Common myeloid progenitor, CD34-positive (primary cell): ENCODE measurements at regions not wholly inside any gene's neighbourhood (a gene's known extent, or its start where the extent isn't known, plus 50 kb on each side); places are given as distances from the start of the nearest gene placed in this dataset.

Source experiments
- CTCF ChIA-PET: fragments of 350-600 bp; sonication (Branson Sonifier 250); formaldehyde crosslinking; loops from one replicate; lab custom pipeline; 2021; ENCODE audit warnings: antibody characterized with exemption; lab: Charles Lee
- POLR2A ChIA-PET: fragments of 350-600 bp; sonication (Branson Sonifier 250); formaldehyde crosslinking; loops from one replicate; lab custom pipeline; 2021; ENCODE audit warnings: antibody characterized with exemption; lab: Charles Lee
- DNase-seq, 3 donors: peaks; one replicate each; pipeline versions ENCODE4 v3.0.0 to v3.0.0-alpha.2; 2013
- H3K27ac ChIP-seq, 2 experiments: 1 replicate in 1 of 2; 2 replicates in 1 of 2; pipeline ENCODE4 v1.7.0; 2013; ENCODE audit warnings: inconsistent platforms in 2 of 2, low read length in 2 of 2, mild to moderate bottlenecking in 2 of 2, low read depth in 1 of 2, moderate library complexity in 1 of 2; ENCODE audit not compliant: severe bottlenecking in 2 of 2, insufficient read depth in 1 of 2, poor library complexity in 1 of 2
- H3K27me3 ChIP-seq, 5 experiments: replicated peaks in 2 of 5; 1 replicate in 3 of 5; 2 replicates in 2 of 5; pipeline versions ENCODE4 v1.6.1 to v1.7.0; 2013; ENCODE audit warnings: low read length in 4 of 5, mild to moderate bottlenecking in 2 of 5, moderate library complexity in 2 of 5, inconsistent platforms in 1 of 5; ENCODE audit not compliant: insufficient read depth in 5 of 5, control insufficient read depth in 4 of 5
- H3K36me3 ChIP-seq, 4 experiments: 1 replicate in 2 of 4; 2 replicates in 2 of 4; pipeline versions ENCODE4 v1.6.1 to v1.7.0; 2013; ENCODE audit warnings: low read length in 3 of 4, control low read depth in 1 of 4, mild to moderate bottlenecking in 1 of 4; ENCODE audit not compliant: control insufficient read depth in 4 of 4, insufficient read depth in 4 of 4
- H3K4me1 ChIP-seq, 4 experiments: 1 replicate in 3 of 4; 2 replicates in 1 of 4; pipeline versions ENCODE4 v1.6.1 to v1.7.1; 2013; ENCODE audit warnings: low read length in 3 of 4, mild to moderate bottlenecking in 3 of 4, control low read depth in 1 of 4, inconsistent platforms in 1 of 4, moderate library complexity in 1 of 4; ENCODE audit not compliant: control insufficient read depth in 4 of 4, insufficient read depth in 4 of 4; ENCODE audit errors: control extremely low read depth in 1 of 4
- H3K4me3 ChIP-seq, 7 experiments: 1 replicate in 4 of 7; 2 replicates in 3 of 7; pipeline versions ENCODE4 v1.5.1 to v1.7.0; 2013; ENCODE audit warnings: mild to moderate bottlenecking in 7 of 7, low read length in 6 of 7, moderate library complexity in 6 of 7, inconsistent platforms in 2 of 7, low read depth in 2 of 7, control low read depth in 1 of 7; ENCODE audit not compliant: insufficient read depth in 4 of 7, control insufficient read depth in 1 of 7; ENCODE audit errors: extremely low read depth in 1 of 7
- H3K9me3 ChIP-seq, 5 experiments: 1 replicate in 4 of 5; 2 replicates in 1 of 5; pipeline versions ENCODE4 v1.6.1 to v1.7.1; 2013; ENCODE audit warnings: low read length in 4 of 5, mild to moderate bottlenecking in 2 of 5, inconsistent platforms in 1 of 5, low read depth in 1 of 5, moderate library complexity in 1 of 5; ENCODE audit not compliant: control insufficient read depth in 4 of 5, insufficient read depth in 2 of 5; ENCODE audit errors: control extremely low read depth in 1 of 5
- WGBS: methylation state at CpG from one replicate; pipeline ENCODE4 v1.1.5; 2013; ENCODE audit not compliant: insufficient coverage; 5-methylcytosine and 5-hydroxymethylcytosine counted together

DNA sequence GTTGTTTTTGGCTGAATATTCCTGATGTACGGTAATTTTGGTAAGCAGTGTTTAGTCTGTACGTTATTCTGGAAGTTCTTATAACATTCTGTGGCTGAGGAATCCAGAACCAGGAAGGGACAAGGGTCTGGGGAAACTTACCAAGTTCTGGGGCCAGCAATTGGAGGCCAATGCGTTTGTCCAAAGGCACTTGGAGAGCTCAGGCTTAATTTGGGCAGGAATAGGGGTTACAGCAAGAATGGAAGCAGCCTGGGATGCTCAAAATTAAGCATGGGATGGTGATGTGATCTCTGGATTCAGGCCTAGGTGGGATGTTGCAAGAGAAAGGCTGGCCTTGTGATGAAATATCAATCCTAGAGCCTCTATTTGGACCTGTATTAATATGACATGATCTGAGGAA lies 235.2 kb upstream of the NOX3 start:
- no peak overlapping the region for H3K4me3 ChIP-seq
- H3K36me3 ChIP-seq = no peaks in the 10 kb centered on the region
- no peaks in the 10 kb centered on the region for H3K9me3 ChIP-seq
- no peak overlapping the region for H3K27ac ChIP-seq
- DNase-seq = no peak
- no peaks in the 10 kb centered on the region for H3K4me1 ChIP-seq
- ChIA-PET CTCF (no interaction called here), POLR2A (no interaction called here)
- no peaks in the 10 kb centered on the region for H3K27me3 ChIP-seq
- 75% methylated on average over 3 of the region's 3 CpGs for WGBS

DNA sequence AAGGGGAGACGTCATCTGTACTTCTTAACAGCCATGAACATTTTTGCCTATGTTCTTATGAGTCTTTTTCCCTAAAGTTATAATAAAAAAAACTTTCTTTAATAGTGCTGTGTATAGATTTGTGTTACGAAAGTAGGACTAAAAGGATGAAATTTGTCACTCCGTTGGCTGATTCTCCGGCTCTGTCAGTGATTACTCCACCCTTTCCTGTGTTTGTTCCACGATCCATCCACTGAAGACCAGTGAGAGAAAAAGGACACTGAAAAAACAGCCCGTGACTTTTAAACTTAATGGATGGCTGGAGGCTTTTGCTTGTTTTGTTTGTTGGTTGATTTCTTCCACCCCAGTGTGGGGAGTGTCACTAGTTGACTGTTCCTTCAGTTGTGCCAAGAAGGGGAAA lies 232.0 kb upstream of the NOX3 start:
- no peak for DNase-seq
- no peak overlapping the region for H3K27ac ChIP-seq
- no peak overlapping the region for H3K4me3 ChIP-seq
- ChIA-PET CTCF (no interaction called here), POLR2A (no interaction called here)
- H3K27me3 ChIP-seq = no peaks in the 10 kb centered on the region
- H3K9me3 ChIP-seq = no peaks in the 10 kb centered on the region
- no peaks in the 10 kb centered on the region for H3K36me3 ChIP-seq
- peaks cover 0 to 2% (median 0%) of the 10 kb centered on the region in 4 experiments for H3K4me1 ChIP-seq
- 96% methylated on average over 3 of the region's 6 CpGs for WGBS

DNA sequence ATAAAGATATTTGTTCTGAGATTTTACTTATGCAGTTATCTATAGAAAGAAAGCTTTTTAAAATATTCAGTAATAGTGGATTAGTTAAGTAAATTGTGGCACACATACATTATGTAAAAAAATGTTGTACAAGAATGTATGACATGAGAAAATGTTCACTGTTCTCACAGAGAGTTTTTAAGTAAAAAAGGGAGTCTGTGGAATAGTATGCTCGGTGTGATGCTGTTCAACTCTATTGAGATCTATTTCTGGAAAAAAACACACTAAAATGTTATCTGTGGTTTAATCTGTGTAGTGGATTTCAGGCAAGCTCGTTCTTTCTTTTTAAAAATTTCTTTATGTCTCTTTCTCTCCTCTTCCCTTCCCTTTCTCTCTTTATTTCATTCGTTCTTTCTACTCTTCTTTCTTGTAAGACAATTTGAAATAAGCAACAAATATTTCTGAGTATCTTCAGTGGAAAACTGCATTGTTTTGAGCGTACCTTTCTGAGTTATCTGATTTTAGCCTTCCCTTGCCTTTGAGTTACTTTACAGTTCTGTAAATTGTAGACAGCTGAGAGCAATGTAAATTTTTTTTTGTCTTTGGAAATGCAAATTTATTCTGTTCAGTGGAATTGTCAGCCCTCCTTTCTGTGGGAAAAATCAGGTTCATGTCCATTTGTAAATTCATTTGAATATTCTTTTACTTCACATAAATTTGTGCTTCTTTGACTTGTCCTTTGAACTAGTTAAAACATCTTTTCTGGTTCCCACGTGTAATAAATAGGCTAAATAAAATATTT lies 229.0 kb upstream of the NOX3 start:
- Histone ChIP-seq H3K27ac (no peak overlapping the region), H3K27me3 (no peaks in the 10 kb centered on the region), H3K4me1 (peaks cover 0 to 2% (median 0%) of the 10 kb centered on the region in 4 experiments), H3K36me3 (no peaks in the 10 kb centered on the region), H3K4me3 (no peak overlapping the region), H3K9me3 (no peaks in the 10 kb centered on the region)
- CTCF ChIA-PET = no interaction called here
- 48% methylated on average over 2 of the region's 5 CpGs for WGBS
- no peak for DNase-seq
- POLR2A ChIA-PET = no interaction called here

DNA sequence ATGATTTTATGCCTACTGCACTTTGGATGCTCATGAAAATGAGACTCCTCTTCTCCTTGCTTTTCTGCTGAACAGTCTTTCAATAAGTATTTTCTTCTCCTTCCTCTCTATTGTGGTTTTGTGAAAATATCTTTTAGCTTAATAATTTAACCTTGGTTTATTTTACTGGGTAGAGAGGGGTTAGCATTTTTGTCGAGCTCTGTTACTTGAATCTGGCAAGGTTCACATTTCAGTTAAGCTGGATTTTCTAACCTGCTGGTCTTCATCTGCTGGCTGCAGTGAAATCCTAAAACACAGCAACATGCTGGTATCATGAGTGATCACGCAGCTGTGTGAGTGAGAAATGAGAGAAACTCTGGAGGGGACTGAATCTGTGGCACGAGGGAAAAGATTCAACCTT lies 222.7 kb upstream of the NOX3 start:
- ChIA-PET POLR2A (no interaction called here), CTCF (no interaction called here)
- no peak overlapping the region for H3K27ac ChIP-seq
- no peaks in the 10 kb centered on the region for H3K9me3 ChIP-seq
- H3K4me3 ChIP-seq = no peak overlapping the region
- DNase-seq = no peak
- H3K36me3 ChIP-seq = no peaks in the 10 kb centered on the region
- no peaks in the 10 kb centered on the region for H3K4me1 ChIP-seq
- WGBS = 100% methylated on average over 3 of the region's 3 CpGs
- no peaks in the 10 kb centered on the region for H3K27me3 ChIP-seq

DNA sequence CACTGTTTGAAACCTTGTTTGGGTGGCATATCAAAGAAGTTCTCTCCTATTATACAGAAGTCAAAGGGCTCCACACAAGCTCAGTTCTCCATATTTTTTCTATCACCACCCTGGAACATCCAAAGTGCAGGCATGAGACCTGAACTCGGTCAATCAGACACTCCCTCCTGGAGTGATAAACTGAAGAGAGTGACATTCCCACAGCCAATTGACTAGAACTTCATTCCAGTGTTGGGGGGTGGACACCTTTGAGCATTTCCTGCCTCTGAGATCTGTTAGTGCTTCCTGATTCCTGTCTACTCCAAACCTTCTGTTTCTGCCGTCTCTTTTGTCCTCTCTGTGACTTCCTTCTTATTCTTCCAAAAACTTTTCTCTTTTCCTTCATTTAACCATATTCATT lies 220.7 kb upstream of the NOX3 start:
- no peaks in the 10 kb centered on the region for H3K9me3 ChIP-seq
- CTCF ChIA-PET = no interaction called here
- no peaks in the 10 kb centered on the region for H3K4me1 ChIP-seq
- no peak overlapping the region for H3K4me3 ChIP-seq
- POLR2A ChIA-PET = no interaction called here
- no peak overlapping the region for H3K27ac ChIP-seq
- DNase-seq = no peak
- H3K27me3 ChIP-seq = no peaks in the 10 kb centered on the region
- no peaks in the 10 kb centered on the region for H3K36me3 ChIP-seq
- WGBS = 100% methylated on average over 1 of the region's 2 CpGs

DNA sequence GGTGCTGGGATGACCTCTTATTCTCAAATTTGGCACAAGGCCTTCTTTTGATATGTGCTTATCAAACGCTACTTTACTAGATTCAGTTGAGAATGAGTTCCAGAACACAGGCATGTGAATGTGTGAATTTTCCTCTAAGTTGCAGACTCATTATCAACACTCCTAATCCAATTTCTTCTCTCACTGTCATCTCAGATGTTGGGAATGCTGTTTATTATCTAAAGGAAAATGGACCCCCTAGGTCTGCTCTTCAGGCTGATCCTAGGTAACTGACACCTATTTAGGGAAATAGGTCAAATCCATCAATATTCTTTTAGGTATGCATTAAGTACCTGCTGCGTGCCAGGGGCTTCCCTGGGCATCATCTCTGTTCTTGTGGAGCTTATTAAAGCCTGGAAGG lies 215.0 kb upstream of the NOX3 start:
- H3K4me3 ChIP-seq = no peak overlapping the region
- H3K27me3 ChIP-seq = no peaks in the 10 kb centered on the region
- H3K9me3 ChIP-seq = no peaks in the 10 kb centered on the region
- no CpG with 5 or more reads among the region's 2 CpGs for WGBS
- ChIA-PET POLR2A (no interaction called here), CTCF (no interaction called here)
- H3K27ac ChIP-seq = no peak overlapping the region
- H3K4me1 ChIP-seq = no peaks in the 10 kb centered on the region
- DNase-seq = no peak
- no peaks in the 10 kb centered on the region for H3K36me3 ChIP-seq

DNA sequence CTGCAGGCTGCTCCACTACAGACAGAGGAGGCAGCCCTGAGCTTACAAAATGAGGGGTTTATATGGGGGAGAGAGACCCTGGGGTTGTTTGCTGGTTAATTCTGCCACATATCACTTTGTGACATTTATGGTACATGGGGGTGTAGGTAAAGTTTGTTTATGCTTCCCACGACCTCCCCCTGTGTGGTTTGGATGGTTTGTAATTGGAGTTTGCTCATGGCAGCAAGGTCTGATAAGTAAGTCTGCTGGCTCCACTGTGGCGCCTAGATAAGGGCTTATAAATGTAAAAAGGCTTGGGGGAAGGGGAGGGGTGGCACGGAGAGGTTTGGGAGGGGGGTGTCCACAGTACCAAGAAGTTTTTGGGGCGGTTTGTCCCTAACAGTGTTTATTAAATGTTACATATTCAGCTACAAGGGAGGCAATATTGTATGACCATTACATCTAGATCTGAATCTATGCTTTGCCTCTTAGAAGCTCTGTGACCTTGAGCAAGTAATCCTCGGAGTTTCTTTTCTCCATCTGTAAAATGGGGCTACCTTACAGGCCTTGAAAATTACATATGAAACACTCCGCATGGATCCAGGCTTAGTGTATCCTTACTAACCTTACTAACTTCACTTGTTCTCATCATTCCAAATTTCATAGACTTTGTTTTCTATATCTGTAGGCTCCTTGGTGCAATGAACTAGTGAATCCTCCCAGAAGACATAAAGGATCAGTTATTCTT lies 204.8 kb upstream of the NOX3 start:
- ChIA-PET POLR2A (no interaction called here), CTCF (no interaction called here)
- WGBS = 95% methylated on average over 2 of the region's 6 CpGs

More for the DNA sequence above, 204.8 kb upstream of the NOX3 start:
- H3K36me3 ChIP-seq = no peaks in the 10 kb centered on the region
- DNase-seq = peak in 2 of 3 donors; percentile 37 to 59
- H3K27me3 ChIP-seq = no peaks in the 10 kb centered on the region
- H3K4me1 ChIP-seq = no peaks in the 10 kb centered on the region
- no peak overlapping the region for H3K27ac ChIP-seq
- H3K4me3 ChIP-seq = no peak overlapping the region
- peaks cover 0 to 2% (median 0%) of the 10 kb centered on the region in 5 experiments for H3K9me3 ChIP-seq
